ENCODE measurements at regions not wholly inside any gene's neighbourhood (a gene's known extent, or its start where the extent isn't known, plus 50 kb on each side); places are given as distances from the start of the nearest gene placed in this dataset.

DNA sequence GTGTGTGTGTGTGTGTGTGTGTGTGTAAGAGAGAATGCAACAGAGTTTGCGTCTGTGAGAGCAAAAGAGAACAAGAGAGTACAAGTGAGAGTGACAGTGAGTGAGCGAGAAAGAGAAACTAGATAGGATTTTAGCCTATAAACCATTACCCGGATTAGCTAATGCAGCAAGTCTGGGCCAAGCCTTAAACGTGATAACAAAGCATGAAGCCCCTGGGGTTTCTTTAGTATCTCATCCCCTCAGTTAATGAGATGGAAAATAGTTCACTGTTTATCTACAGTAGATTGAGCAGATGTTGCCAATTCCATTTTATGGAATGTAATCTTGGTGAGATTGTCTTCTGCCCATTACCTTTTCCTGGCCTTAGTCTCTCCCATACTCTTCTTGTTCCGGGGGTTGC is 114.5 kb downstream of the MAT2B start:
- in situ Hi-C loops (cut with MboI; ENCODE audit: low sequenced_read_pairs) = no loop called here

GRCh38 chr5:163622799-163623198 is 117.4 kb downstream of the MAT2B start:
- in situ Hi-C loops (cut with MboI; ENCODE audit: low sequenced_read_pairs) = no loop called here

DNA sequence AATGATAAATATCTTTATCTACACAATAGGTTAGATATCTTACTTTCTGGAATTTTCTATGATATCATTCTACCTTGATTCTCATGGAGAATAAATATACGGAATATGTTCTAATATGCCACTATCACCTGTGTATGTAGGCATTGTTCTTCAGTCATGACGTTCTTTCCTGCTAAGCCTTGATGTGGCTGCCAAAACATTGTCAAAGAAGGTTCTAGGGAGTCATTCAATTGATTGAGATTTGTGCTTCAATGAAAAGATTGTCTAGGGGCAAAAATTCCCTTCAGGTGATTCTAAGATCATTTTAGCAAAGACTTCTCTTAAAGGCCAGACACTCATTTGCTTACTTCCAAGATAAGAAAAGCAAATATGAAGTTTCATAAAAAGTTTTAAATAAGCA is 118.1 kb downstream of the MAT2B start:
- in situ Hi-C loops (cut with MboI; ENCODE audit: low sequenced_read_pairs) = no loop called here

GRCh38 chr5:163623986-163624385 is 118.6 kb downstream of the MAT2B start:
- in situ Hi-C loops (cut with MboI; ENCODE audit: low sequenced_read_pairs) = no loop called here

- in situ Hi-C loops (cut with MboI; ENCODE audit: low sequenced_read_pairs) = no loop called here
Measured at GRCh38 chr5:163624431-163624830, 119.0 kb downstream of the MAT2B start.

- in situ Hi-C loops (cut with MboI; ENCODE audit: low sequenced_read_pairs) = no loop called here
Measured at GRCh38 chr5:163626904-163627434, 121.5 kb downstream of the MAT2B start.

DNA sequence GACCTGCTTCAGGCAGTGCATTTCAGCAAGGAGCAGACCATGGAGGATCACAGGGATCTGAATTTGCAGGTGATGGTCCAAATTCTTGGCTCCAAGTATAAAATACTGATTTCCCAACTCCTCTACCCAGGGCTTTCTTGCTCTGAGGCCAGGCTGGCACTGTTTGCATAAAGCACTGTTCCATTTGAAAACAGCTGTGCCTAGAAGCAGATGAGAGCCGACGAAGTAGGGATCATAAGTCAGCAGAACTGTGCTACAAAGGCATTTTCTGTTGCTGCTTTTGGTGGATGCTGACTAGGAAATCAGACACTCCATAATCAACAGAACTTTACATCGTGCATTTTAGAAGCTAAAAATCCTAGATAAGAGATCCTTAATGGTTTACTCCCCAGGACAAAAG is 126.4 kb downstream of the MAT2B start:
- in situ Hi-C loops (cut with MboI; ENCODE audit: low sequenced_read_pairs) = no loop called here

DNA sequence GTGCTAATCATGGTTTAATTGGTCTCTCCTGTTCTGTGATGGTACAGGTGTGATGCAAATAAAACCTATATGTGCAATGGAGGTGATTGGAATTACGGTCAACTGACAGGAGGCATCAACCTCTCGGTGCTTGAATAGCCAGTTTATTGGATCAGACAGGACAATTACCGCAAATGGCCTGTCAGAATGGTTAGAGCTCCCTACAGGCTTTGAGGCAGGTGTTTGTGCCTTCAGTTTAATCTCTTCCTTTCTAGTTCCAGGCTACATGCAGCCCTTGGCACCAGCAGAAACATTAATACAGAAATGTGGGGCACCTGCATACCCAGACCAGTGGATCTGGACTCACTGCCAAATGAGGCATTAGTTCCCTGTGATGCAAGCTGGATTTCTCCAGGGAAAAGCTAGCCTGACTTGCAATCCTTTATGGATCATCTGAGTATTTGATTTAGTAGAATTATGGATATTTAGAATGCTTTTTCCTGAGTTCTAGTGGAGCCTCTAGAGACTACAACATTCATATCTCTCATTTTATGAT is 128.6 kb downstream of the MAT2B start:
- in situ Hi-C loops (cut with MboI; ENCODE audit: low sequenced_read_pairs) = no loop called here

- in situ Hi-C loops (cut with MboI; ENCODE audit: low sequenced_read_pairs) = no loop called here
Measured at GRCh38 chr5:163635631-163636030, 130.2 kb downstream of the MAT2B start.

DNA sequence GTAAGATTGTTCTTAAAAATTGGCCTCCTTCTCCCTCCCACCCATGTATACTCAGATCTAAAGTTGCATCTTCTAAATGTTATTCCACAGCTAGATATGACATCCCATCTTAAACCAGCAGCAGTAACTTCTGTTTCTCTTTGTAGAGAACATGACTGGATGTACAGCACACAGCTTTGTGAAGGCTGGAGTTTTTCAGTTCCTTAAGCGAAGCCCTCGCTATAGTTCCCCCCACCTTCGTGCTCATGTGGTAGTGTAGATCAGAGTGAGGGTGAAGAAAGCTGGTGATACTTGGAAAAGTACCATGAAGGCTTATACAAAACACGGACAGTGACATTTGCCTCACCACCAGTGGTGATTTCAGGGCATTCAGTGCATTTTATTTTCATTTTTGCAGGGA is 137.5 kb downstream of the MAT2B start:
- in situ Hi-C loops (cut with MboI; ENCODE audit: low sequenced_read_pairs) = no loop called here

DNA sequence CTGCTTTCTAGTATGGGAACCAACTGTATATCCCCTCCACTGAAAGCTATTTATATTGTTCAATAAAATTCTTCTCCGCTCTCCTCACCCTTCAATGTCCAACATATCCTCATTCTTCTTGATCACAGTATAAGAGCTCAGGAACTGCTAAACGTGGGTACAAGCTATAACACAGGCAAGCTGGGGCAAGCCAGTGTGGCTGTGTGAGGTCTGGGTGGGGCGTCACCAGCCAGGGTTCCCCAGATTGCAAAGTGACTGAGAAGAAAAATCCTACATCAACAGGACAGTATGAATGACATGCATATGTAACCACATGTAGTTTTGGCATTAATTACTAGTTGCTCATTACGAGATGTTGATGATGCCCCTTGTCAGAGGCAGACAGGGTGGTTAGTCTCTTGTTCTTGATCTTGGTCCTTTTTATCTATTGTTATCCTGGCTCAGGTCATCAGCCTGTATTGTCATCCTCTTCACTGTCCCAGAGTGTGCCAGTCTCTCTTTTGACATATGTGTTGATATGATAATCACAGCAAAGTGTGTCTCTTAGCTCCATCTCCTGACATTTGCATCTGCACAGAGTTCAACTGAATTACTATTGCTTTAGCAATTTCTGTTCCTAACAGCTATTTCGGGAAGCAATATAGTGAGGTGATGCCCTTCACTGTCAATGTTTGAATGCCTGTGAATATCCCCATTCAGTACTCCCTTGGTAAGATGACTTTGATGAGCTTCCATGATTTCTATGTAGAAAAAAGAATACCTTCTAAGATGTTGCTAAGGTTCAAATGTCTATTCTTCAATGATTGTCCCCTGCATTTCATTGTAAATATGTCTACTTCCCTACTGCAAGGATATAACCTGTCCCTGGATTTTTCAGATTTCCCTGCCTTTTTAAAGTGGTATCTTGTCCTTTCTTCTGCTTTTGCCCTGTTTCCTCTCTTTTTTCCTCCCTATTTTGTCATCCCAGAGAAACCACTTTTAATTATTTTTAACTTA is 140.3 kb downstream of the MAT2B start:
- in situ Hi-C loops (cut with MboI; ENCODE audit: low sequenced_read_pairs) = no loop called here

DNA sequence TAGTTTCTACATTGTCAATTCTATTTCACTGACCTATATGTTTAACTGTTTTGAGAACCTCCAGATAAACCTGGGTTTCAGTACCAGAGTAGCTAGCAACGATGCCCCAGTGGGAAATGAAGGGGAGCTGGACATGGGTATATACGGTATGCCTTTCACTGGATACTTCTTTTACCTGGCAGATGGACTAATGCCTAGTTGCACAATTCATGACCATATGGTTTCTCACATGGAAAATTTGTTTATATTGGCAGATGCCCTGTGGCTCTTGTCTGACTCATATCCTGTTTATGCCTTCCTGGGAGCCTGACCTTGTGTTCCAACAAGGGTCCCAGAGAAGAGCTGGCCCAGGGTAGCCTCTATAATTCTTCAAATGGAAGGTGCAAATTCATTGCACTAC is 144.1 kb downstream of the MAT2B start:
- in situ Hi-C loops (cut with MboI; ENCODE audit: low sequenced_read_pairs) = no loop called here

DNA sequence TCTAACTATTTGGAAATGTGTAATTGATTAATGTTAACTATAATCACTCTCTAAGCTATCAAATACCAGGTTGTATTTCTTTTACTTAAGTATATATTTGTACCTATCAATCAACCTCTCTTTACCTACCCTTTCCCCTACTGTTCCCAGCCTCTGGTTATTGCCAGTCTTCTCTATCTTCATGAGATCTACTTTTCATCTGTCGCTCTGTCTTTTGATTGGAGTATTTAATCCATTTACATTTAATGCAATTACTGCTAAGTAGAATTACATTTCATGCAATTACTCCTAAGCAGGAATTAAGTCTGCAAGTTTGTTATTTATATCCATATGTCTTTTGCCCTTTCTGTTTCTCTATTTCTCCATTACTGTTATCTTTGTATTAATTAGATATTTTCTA is 148.1 kb downstream of the MAT2B start:
- in situ Hi-C loops (cut with MboI; ENCODE audit: low sequenced_read_pairs) = no loop called here

DNA sequence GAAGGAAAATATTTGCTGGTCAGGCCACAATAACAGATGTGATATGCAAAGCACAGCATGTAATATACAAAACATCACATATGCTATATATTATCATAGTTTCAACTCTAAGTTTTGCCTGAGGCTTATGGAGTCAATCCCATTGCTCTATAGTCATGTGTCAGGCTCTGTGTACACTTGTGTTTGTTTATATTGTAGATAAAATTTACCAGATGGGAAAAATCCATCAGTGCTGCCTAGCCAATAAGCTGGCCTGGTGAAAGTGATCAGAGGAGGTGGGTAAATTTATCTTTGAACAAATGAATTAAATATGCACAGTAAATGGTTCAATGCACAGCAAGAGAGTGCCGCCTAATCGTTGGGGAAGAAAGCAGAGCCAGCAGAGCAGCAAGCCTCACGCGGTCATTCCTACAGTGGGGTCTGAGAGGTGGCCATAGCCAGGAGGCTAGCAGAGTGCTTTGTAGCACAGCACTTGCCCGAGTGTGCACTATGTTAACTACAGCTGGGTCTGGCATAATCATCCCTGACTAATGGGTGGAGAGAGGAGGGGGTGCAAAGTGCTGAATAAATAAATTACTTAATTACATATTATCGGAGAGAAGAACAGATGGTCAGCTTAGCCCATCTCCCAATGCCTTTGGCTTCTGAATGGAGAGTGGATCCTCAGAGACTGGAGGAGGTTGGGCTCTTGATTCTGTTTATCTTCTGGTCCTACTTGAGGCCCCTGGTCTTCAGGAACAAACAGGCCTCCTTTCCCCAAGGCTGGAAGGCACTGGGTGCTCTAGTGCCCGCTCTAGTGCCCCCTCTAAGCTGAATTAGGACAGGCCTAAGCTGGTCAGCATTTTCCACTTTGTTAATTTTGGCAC is 153.5 kb downstream of the MAT2B start:
- in situ Hi-C loops (cut with MboI; ENCODE audit: low sequenced_read_pairs) = no loop called here

DNA sequence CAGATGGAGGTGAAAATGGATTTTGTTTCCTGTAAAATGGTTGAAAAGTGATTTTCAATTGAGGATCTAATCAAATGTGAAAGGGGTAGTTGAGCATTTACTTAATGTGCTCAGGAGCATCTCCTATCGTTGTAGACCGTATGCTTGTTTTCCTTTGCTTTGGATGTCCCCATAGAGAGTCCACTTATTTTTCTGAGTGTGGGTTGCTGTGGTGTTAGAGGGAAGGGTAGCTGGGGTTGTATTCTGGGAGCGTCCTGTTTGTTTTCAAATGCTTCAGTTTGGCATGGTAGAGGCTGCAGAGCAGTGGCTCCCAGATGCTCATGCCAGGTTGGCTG is 154.1 kb downstream of the MAT2B start:
- in situ Hi-C loops (cut with MboI; ENCODE audit: low sequenced_read_pairs) = no loop called here

DNA sequence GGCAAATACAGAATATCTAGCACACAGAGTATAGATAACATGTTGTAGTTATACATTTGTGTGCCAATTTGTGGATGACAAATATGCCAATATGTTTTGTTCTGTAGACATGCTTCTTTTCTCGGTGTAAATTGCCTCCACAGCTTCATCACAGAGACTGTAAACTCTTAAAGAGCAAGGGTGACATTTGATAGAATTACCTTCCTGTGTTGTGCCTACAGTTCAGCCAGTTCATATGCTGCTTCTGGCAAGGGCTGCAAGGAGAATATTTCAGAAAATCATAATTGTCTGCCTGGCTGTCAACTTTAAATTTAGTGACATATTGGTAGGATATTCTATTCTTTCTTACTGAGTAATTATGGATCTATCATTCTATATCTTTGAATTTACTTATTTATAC is 155.1 kb downstream of the MAT2B start:
- in situ Hi-C loops (cut with MboI; ENCODE audit: low sequenced_read_pairs) = no loop called here

DNA sequence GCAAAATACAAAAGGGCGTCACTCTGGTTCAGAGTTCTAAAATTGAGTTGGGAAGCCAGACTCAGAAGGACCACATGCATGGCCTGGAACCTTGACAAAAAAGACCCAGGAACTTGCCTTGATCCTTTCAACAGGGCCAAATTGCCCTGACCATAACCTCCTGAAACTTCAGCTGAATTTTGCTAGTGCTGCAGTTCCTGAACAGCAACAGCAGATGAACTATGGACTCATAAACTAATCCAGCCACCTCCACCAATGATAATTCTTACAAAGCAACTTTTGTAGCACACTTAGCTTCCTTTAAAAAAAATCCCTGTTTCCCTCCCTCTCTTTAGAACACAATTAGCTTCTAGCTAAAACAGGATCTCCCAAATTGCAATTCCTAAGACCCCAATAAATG is 155.9 kb downstream of the MAT2B start:
- in situ Hi-C loops (cut with MboI; ENCODE audit: low sequenced_read_pairs) = no loop called here

DNA sequence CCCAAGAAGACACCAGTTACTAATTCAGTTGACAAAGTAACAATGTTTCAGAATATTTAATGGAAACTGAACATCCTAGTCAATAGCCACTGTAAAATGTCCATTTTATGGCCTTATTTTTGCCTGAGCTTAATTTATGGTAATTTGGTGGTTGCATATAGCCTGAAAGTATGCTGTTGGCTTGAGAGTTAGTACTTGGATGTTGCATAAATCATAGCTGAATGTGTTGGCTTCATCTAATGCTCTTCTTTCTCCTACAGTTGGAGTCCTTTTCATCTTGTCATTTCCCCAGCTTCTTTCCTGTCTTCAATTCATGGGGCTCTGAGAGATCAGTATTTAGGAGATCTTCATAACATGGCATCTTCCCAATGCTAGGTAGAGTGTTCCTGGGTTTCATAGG is 164.6 kb downstream of the MAT2B start:
- in situ Hi-C loops (cut with MboI; ENCODE audit: low sequenced_read_pairs) = no loop called here

DNA sequence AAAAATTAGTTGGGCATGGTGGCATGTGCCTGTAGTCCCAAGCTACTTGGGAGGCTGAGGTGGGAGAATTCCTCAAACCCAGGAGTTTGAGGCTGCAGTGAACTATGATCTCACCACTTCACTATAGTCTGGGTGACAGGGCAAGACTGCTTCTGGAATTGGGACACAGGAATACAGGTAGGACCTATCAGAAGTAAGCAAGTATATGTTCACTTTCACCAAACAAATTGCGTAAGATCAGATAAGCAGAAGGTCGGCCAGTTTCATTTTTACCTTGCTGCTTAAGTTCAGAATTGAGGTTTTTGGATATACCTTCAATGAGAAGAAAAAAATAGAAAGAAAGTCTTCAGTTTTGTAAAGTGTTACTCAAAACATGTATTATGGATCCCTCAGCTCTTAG is 171.7 kb downstream of the MAT2B start:
- in situ Hi-C loops (cut with MboI; ENCODE audit: low sequenced_read_pairs) = no loop called here

GRCh38 chr5:163682234-163682633 is 176.8 kb downstream of the MAT2B start:
- in situ Hi-C loops (cut with MboI; ENCODE audit: low sequenced_read_pairs) = no loop called here

DNA sequence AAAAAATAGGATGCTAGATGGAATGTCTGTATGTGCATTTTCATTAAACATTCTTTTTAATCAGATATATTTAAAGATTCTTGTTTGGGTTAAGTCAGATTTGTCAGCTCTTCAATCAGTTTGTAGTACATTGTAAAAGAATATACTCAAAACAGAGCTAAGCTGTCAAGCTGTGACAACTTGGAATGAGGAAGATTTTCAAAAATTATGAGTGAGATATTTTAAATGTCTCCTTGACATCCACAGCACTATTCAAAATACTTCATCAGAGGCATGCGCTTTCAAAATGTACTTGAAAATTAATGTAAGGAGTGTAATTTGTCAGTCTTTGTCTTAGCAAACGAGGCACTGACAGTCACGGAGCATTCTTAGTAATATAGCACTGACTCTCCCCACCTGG is 182.0 kb downstream of the MAT2B start:
- in situ Hi-C loops (cut with MboI; ENCODE audit: low sequenced_read_pairs) = no loop called here
